ENCODE measurements at regions not wholly inside any gene's neighbourhood (a gene's known extent, or its start where the extent isn't known, plus 50 kb on each side); places are given as distances from the start of the nearest gene placed in this dataset.

- TF ChIP-seq SP1 (IDR thresholded peaks at IDR 0.05; ENCODE audit: low read depth, low read length) (no peak), HDAC2 (IDR thresholded peaks at IDR 0.05; ENCODE audit: borderline replicate concordance in 1 of 2, low read depth in 2 of 2, low read length in 2 of 2) (no peak)
Measured at GRCh38 chrX:134736356-134736755, 60.6 kb downstream of the PABIR2 start (continued).

Measured in H1 (cell line).